ENCODE measurements at regions not wholly inside any gene's neighbourhood (a gene's known extent, or its start where the extent isn't known, plus 50 kb on each side); places are given as distances from the start of the nearest gene placed in this dataset.
"Not testable (repeated sequence)": the region's sequence is repeated elsewhere in the genome, so short reads cannot be mapped to it uniquely, and the experiment has no call there.

DNA sequence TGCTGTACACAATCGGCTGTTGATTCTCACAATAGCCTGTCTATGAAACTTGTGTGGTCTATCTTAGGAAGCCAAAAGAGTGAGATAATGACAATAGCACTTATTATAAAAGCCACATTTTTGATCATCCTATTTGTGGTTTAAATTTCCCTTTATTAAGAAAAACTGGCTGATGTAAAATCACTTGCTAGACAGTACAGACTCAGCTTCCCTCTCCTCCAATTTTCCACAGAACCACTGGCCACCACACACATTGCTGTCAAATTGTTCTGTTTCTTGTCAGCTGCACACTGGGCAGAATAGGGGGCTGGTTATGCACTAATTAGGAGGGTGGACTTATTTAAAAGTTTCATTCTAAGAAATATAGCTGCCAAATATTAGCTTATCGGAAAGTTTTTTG is 425.9 kb downstream of the EPHA3 start:
- no peak for DNase-seq

GRCh38 chr3:89554587-89554986 is 447.2 kb downstream of the EPHA3 start:
- not testable (repeated sequence) for DNase-seq

GRCh38 chr3:89558711-89559110 is 451.3 kb downstream of the EPHA3 start:
- no peak for DNase-seq

GRCh38 chr3:89560568-89560967 is 453.1 kb downstream of the EPHA3 start:
- no peak for DNase-seq

GRCh38 chr3:89562373-89562772 is 455.0 kb downstream of the EPHA3 start:
- DNase-seq: no peak

DNA sequence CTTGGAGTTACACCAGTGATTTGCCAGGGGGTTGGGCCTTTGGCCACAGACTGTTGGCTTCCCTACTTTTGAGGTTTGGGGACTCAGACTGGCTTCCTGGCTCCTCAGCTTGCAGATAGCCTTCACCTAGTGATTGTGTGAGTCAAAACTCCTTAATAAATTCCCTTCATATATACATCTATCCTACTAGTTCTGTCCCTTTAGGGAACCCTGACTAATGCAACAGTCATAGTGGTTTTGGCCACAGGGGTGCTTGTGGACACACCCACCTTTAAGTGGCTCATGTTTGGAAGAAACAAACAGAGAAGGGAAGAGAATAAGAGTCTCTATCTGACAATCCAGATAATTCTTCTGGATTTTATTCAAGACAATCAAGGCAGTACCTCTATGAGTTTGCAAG is 457.7 kb downstream of the EPHA3 start:
- DNase-seq: no peak

DNA sequence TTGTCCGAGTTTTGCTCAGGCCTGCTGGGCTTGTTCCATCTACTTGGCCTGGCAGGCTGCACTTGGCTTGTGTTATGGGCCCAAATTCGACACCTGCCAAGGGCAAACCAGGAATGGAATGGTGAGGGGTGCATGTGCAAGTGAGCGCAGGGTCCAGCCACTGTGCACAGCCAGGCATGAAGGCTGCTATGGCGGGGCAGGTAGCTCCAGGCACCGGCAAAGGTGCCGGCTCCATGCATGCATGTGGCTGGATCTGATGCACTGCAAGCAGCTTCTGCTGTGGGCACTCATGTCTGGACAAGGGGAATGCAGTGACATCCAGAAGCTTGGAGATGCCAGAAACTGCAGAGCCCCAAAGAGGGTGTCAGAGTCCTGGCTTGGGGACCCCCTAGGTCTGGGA is 463.0 kb downstream of the EPHA3 start:
- no peak for DNase-seq

DNA sequence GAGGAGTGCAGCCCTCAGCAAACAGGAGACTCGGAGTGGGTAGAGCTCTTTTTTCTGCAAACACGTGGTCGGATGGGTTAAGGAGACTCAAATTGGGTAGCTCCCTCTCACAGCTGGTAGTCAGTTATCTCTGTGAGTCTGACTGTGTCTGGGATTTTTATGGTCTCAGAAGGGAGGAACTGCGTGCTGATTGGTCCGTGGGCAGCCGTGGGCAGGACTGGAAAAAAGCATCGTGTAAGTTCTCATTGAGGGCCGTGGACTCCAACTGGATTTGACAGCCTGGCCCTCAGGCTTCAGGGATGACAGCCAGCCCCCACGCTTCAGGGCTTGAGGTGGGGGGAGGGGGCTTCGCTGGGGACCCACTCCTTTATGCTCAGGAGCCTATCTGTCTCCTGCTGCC is 463.9 kb downstream of the EPHA3 start:
- DNase-seq: no peak

- DNase-seq: no peak
Observed at GRCh38 chr3:89571707-89572106, 464.3 kb downstream of the EPHA3 start.

DNA sequence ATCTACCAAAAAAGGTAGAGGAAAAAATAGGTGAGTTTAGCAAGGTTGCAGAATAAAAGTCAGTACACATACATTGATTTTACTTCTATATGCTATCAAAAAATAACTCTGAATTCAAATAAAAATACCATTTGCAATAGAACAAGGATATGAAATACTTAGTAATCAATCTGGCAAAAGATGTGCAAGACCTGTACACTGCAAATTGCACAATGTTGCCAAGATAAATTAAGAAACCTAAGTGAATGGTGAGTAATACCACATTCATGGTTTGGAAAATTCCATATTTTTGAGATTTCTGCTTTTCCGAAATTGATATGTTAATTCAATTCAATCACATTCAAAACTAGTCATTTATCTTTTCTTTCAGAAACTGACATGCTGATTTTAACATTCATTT is 464.8 kb downstream of the EPHA3 start:
- no peak for DNase-seq

DNA sequence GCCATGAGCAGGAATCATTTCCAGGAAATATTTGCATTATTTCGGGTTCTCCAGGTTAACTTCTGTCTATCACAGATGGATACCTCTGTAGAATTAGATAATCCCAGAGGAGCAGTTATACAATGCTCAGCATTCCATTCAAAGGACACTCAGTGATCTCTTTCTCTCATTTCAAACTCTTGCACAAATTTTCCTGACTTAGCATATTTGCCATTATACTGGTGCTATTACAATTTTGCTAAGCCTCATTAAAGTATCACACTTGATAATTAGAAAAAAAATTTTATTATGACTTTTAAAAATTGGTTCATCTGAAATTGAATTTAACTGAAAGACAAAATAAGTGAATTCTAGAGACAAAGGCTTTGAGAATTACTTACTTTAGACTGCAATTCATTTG is 469.0 kb downstream of the EPHA3 start:
- no peak for DNase-seq

GRCh38 chr3:89577637-89578530 is 470.5 kb downstream of the EPHA3 start:
- DNase-seq: no peak

DNA sequence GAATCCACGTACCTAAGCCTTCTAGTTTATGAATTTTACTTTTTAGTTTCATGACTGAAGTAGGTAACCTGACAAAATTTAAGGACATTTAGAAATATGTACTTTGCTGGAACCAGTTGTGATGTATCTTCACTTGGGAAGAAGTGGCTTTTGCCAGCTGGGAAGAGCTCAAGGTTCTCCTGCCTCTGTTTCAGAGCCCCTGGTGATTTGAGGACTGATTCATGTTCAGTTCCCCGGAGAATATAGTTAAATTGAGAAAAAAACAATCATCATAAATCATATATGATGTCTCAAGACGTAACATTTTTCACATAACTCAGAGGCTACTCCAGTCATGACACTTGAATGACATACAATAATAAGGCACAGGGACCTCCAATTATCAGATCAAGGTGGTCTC is 473.4 kb downstream of the EPHA3 start:
- DNase-seq: no peak

DNA sequence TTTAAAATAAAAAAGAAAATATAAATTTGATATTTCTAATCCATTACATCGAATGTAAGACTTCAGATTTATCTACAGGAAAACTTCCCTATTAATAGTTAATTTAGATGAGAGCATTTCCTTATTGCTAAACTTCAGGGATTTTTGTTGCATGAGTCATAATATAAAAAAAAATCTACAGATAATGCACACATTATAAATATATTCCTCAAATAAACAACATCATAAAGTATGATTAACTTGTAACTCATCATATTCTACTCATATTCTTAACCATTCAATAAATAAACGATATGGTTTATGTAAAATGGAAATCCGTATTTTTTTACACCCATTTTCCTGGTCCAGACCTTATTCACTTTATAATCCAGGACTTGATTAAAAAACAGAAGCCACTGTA is 477.0 kb downstream of the EPHA3 start:
- DNase-seq: no peak

DNA sequence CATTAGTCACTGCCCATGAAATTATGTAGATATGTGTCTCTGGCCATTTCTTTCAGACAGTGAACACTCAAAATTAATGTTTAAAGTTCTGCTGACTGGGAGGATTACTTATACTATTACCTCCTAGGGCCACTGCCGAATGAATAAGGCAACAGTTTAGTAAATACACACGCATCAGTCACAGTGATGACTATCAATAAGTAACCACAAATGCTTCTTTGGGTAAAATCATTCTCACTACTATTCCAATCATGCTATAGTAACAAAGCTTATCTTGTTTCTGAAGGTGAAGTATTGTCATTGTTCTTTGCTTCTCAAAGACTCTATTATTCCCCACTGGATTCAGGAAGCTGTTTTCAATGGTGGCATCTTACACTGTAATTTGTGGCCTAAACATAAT is 478.8 kb downstream of the EPHA3 start:
- no peak for DNase-seq

DNA sequence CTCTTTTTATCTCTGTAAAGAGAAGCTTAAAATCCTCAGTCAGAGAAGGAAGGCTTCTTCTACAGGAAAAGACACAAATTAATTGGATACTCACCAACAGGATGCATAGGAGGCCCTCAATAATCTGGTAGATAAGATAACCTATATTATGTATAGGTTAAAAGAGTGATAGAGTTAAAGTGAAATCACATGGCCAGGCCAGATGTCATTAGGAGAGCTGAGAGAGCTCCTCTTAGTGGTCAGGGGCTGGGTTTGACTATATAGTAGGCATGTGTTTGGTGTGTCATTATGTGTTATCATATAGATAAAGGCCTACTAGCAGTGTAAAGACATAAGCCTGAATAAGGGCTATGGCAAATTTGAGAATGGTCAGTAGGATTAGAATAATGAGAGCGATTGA is 479.3 kb downstream of the EPHA3 start:
- DNase-seq: no peak

GRCh38 chr3:89606151-89606550 is 498.7 kb downstream of the EPHA3 start:
- DNase-seq: no peak

GRCh38 chr3:89612027-89612426 is 504.6 kb downstream of the EPHA3 start:
- DNase-seq: no peak

DNA sequence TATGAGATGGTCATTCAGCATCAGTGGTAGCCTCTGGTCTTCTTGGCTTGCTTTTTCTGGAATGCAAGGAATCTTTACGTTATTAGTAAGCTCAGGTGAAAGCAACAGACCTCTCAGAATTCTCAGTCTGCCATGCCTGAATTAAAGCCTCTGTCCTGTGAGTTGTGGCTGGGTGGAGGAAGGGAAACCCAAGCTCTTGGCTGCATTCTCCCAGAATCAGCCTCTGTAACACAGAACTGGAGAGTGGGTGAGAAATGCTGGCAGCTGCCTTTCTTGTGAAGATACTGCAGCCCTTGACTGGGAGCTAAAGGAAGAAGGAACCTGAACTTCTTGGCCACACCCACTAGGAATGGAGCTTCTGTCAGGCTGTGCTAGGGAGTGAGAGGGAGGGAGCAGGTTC is 505.8 kb downstream of the EPHA3 start:
- no peak for DNase-seq

- no peak for DNase-seq
Observed at GRCh38 chr3:89617706-89618105, 510.3 kb downstream of the EPHA3 start.

GRCh38 chr3:89619263-89619662 is 511.8 kb downstream of the EPHA3 start:
- no peak for DNase-seq

GRCh38 chr3:89622063-89622700 is 514.8 kb downstream of the EPHA3 start:
- DNase-seq: no peak

DNA sequence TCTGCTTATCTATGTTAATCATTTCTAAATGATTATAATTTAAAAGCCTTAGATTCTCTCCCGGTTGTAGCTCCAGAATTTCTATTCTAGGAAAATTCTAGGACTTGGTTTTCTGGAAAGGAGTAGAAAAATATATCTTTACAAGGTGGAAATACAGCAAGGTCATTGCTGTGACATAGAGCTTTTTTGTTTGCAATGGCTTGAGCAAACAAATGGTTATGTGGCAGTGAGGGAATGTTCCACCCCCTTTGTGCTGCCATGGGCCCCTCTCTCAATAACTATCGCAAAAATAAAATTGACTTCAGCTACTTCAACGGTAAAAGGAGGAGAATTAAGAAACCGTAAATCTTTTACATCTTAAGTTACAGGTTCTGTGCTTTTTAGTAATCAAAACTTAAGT is 517.1 kb downstream of the EPHA3 start:
- no peak for DNase-seq

DNA sequence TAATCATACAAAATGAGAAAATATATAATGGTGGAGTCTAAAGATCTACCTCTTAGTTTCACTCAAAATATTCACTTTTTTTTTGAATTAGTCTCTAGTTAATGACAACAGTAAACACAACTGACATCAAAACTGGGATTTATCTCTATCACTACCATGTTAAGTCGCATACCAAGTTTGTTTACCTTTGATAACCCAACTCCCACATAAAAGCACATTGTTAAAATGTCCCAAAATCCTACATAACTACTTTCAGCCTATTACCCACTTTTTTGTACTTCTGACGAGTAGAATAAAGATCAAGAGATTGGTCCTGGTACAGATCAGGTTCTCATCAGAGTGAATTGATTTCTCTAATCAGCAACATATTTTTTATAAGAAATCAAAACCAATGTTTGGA is 518.5 kb downstream of the EPHA3 start:
- DNase-seq: no peak
